Heart left ventricle (tissue), 16 donors: ENCODE measurements at regions not wholly inside any gene's neighbourhood (a gene's known extent, or its start where the extent isn't known, plus 50 kb on each side); places are given as distances from the start of the nearest gene placed in this dataset.

Experiments used
- ATAC-seq, 4 donors: fragments of 200-7000 bp; cut with Tn5 transposase; one replicate each; pipeline ENCODE4 v1.9.1; 2020 to 2022; ENCODE audit warnings: moderate library complexity in 4 of 4, mild to moderate bottlenecking in 3 of 4, moderate number of reproducible peaks in 1 of 4
- DNase-seq, 5 donors: peaks; one replicate each; pipeline ENCODE4 v3.0.0-alpha.2; 2020
- H3K27ac ChIP-seq, 12 donors: fragments of 200-600 bp; sonication (generic) in 4 of 12; one replicate each; pipeline versions ENCODE4 v1.5.0 to v1.8.0; 2016 to 2022; ENCODE audit warnings: mild to moderate bottlenecking in 2 of 12
- H3K27me3 ChIP-seq, 9 donors: fragments of 200-600 bp; sonication (generic) in 2 of 9; one replicate each; pipeline versions ENCODE4 v1.5.1 to v1.8.0; 2016 to 2022; ENCODE audit warnings: mild to moderate bottlenecking in 3 of 9
- H3K36me3 ChIP-seq, 9 donors: fragments of 200-600 bp; sonication (generic) in 2 of 9; one replicate each; pipeline versions ENCODE4 v1.5.0 to v1.8.0; 2018 to 2022; ENCODE audit warnings: mild to moderate bottlenecking in 2 of 9
- H3K4me1 ChIP-seq, 12 donors: fragments of 200-600 bp; sonication (generic) in 4 of 12; one replicate each; pipeline versions ENCODE4 v1.5.0 to v1.8.0; 2016 to 2022; ENCODE audit warnings: mild to moderate bottlenecking in 3 of 12
- H3K4me3 ChIP-seq, 12 donors: fragments of 200-600 bp; sonication (generic) in 4 of 12; one replicate each; pipeline versions ENCODE4 v1.5.0 to v1.8.0; 2017 to 2022; ENCODE audit warnings: mild to moderate bottlenecking in 9 of 12, moderate library complexity in 4 of 12
- H3K9me3 ChIP-seq, 12 donors: fragments of 200-600 bp; sonication (generic) in 4 of 12; one replicate each; pipeline versions ENCODE4 v1.5.0 to v1.8.0; 2016 to 2022; ENCODE audit warnings: mild to moderate bottlenecking in 1 of 12
- POLR2A ChIP-seq, 2 donors: fragments of 450-650 bp; IDR thresholded peaks; one replicate each; pipeline ENCODE4 v1.6.1; 2017; ENCODE audit warnings: antibody characterized with exemption in 2 of 2, mild to moderate bottlenecking in 2 of 2, moderate library complexity in 2 of 2
- WGBS, 4 donors: extraction: QIAGEN DNeasy Blood & Tissue Kit in 2 of 4; methylation state at CpG; one replicate each; pipeline versions ENCODE4 v1.1.5 to v1.1.7; 2013 to 2018; 5-methylcytosine and 5-hydroxymethylcytosine counted together
- intact Hi-C, 10 donors: fragments of 100-400 bp; cut with DNase I; formaldehyde crosslinking; loops; one replicate each; pipeline versions ENCODE4 v1.11.1 to v1.14.2; 2022
- TF ChIP-seq, protein P1 (sequence below), 12 donors: fragments of 200-600 bp; sonication (generic) in 4 of 12; IDR thresholded peaks; one replicate each; pipeline versions ENCODE4 v1.5.0 to v1.8.0; 2018 to 2022; ENCODE audit warnings: antibody characterized with exemption in 12 of 12, mild to moderate bottlenecking in 5 of 12
- donor health status: ischemic (EF 13 %, LVEDD 7.1; RV severe dilation, severe dysfunction).
- donor health status: healthy with polysubstance abuse.
- donor health status: DM: no; HTN: yes; CAD: no.
- donor health status: DM: no; HTN: no; CAD: no.
- donor health status: ischemic (EF 25% LVEDD 6.9; RV normal size, moderate dysfunction).
- donor health status: ischemic (EF 25% LVEDD 5.7; RV mildly dilated, moderate dysfunction).
- donor health status: healthy.
- donor health status: DM: yes; HTN: yes; CAD: no.
- donor health status: ischemic (EF 35%, LVEDD 5.7; RV mildly dilated, moderate dysfunction).
- donor health status: nonischemic (EF 11% LVEDD 7.7; RV severe dilation, severe dysfunction).
- donor health status: DM: yes; HTN: yes; CAD: no.
- donor health status: PGD.
- donor health status: ischemic (EF 29% LVEDD 5.4; RV normal size, mild dysfunction).
- donor health status: nonischemic (EF 23%, LVEDD 6.1; RV moderate dilation, normal function).

- ATAC-seq (no peak), DNase-seq (no peak)
- intact Hi-C loops, result no loop called here
- Histone ChIP-seq H3K4me1 (no peaks in the 10 kb centered on the region), H3K36me3 (no peaks in the 10 kb centered on the region), H3K27ac (no peak overlapping the region), H3K9me3 (peaks cover 0 to 5% (median 0%) of the 10 kb centered on the region in 12 donors), H3K27me3 (peaks cover 0 to 7% (median 0%) of the 10 kb centered on the region in 9 donors), H3K4me3 (no peak overlapping the region)
- WGBS, 4 donors, result 76 to 86% (median 77%) methylated on average over 3 of the region's 3 CpGs
- TF ChIP-seq, protein P1, sequence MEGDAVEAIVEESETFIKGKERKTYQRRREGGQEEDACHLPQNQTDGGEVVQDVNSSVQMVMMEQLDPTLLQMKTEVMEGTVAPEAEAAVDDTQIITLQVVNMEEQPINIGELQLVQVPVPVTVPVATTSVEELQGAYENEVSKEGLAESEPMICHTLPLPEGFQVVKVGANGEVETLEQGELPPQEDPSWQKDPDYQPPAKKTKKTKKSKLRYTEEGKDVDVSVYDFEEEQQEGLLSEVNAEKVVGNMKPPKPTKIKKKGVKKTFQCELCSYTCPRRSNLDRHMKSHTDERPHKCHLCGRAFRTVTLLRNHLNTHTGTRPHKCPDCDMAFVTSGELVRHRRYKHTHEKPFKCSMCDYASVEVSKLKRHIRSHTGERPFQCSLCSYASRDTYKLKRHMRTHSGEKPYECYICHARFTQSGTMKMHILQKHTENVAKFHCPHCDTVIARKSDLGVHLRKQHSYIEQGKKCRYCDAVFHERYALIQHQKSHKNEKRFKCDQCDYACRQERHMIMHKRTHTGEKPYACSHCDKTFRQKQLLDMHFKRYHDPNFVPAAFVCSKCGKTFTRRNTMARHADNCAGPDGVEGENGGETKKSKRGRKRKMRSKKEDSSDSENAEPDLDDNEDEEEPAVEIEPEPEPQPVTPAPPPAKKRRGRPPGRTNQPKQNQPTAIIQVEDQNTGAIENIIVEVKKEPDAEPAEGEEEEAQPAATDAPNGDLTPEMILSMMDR (IDR thresholded peaks at IDR 0.05), result no peak
- no peak for TF ChIP-seq POLR2A (IDR thresholded peaks at IDR 0.05)
Observed at GRCh38 chrX:39636481-39636880, 461.3 kb downstream of the BCOR start.

- intact Hi-C loops, result no loop called here
- TF ChIP-seq, protein P1 (IDR thresholded peaks at IDR 0.05), result no peak
- TF ChIP-seq POLR2A (IDR thresholded peaks at IDR 0.05), result no peak
- DNase-seq, result no peak
- no peak for ATAC-seq
- Histone ChIP-seq H3K4me1 (peaks cover 0 to 5% (median 0%) of the 10 kb centered on the region in 12 donors), H3K9me3 (peaks cover 0 to 5% (median 0%) of the 10 kb centered on the region in 12 donors), H3K27ac (no peak overlapping the region), H3K36me3 (no peaks in the 10 kb centered on the region), H3K4me3 (no peak overlapping the region), H3K27me3 (peaks cover 0 to 13% (median 0%) of the 10 kb centered on the region in 9 donors)
- WGBS, 4 donors, result 58 to 80% (median 75%) methylated on average over 2 of the region's 2 CpGs
Observed at GRCh38 chrX:39638526-39638925, 459.2 kb downstream of the BCOR start.

DNA sequence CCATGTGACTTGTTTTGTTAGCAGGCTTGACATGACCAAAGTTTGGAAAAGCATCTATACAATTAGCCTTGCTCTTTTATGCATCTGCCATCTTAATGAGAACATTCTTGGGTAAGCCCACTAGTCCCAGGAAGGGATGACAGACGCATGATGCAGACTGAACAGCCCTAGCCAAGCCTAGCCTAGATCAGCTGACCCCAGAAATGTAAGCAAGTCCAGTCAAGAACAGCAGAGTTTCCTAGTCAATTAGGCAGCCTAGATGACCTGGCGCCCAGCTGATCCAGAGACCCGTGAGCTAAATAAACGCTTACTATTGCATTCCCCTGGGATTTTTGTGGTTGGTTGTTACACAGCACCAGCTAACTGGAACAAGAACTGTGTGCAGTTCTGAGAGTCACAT, 457.9 kb downstream of the BCOR start:
- intact Hi-C loops, result no loop called here

DNA sequence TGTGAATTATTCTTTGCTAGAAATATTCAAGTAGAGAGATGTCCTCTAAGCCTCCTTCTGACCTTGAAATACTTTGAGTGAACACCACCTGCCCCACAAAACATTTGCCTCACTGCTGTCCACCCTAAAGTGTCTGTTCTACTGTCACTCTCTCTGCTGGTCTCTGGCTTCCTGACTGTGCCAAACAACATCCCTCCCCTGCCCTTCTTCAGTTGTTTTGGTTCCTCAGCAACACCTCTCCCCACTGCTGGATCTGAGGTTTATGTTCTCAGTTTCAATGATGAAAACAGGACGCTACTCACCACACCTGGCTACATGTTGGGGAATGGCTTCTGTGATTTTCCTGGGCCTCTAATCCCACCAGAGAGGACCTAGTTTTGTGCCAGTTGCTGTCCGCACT, 456.9 kb downstream of the BCOR start:
- WGBS, 4 donors, result 79 to 96% (median 93%) methylated on average over 2 of the region's 2 CpGs
- Histone ChIP-seq H3K4me3 (no peak overlapping the region), H3K4me1 (peaks cover 0 to 5% (median 0%) of the 10 kb centered on the region in 12 donors), H3K27me3 (peaks cover 0 to 11% (median 0%) of the 10 kb centered on the region in 9 donors), H3K27ac (no peak overlapping the region), H3K9me3 (peaks cover 0 to 5% (median 0%) of the 10 kb centered on the region in 12 donors), H3K36me3 (no peaks in the 10 kb centered on the region)
- TF ChIP-seq, protein P1 (IDR thresholded peaks at IDR 0.05), result no peak
- TF ChIP-seq POLR2A (IDR thresholded peaks at IDR 0.05), result no peak
- intact Hi-C loops, result no loop called here
- DNase-seq (no peak), ATAC-seq (no peak)

More for the DNA sequence above, 457.9 kb downstream of the BCOR start:
- no peak overlapping the region for H3K27ac ChIP-seq
- H3K4me3 ChIP-seq, result no peak overlapping the region
- ATAC-seq (no peak), DNase-seq (no peak)
- TF ChIP-seq POLR2A (IDR thresholded peaks at IDR 0.05), result no peak
- TF ChIP-seq, protein P1 (IDR thresholded peaks at IDR 0.05), result no peak
- H3K4me1 ChIP-seq, result peaks cover 0 to 5% (median 0%) of the 10 kb centered on the region in 12 donors
- H3K36me3 ChIP-seq, result no peaks in the 10 kb centered on the region
- 74 to 96% (median 90%) methylated on average over 4 of the region's 4 CpGs for WGBS, 4 donors
- peaks cover 0 to 11% (median 0%) of the 10 kb centered on the region in 9 donors for H3K27me3 ChIP-seq
- peaks cover 0 to 5% (median 0%) of the 10 kb centered on the region in 12 donors for H3K9me3 ChIP-seq
